OCI-LY3 (cell line): ENCODE measurements at regions not wholly inside any gene's neighbourhood (a gene's known extent, or its start where the extent isn't known, plus 50 kb on each side); places are given as distances from the start of the nearest gene placed in this dataset.

ENCODE experiments used
- EZH2phosphoT487 ChIP-seq: fragments of 200-600 bp; shearing (Covaris generic); IDR thresholded peaks from 2 replicates; pipeline ENCODE4 v1.6.1; 2018; ENCODE audit warnings: antibody characterized with exemption, mixed run types, low read depth
- TF ChIP-seq, protein P1 (sequence below): fragments of 200-600, 300-600 bp; sonication (generic); IDR thresholded peaks from 2 replicates; pipeline ENCODE4 v1.5.1; 2014; ENCODE audit warnings: antibody characterized with exemption, low read length, low read depth

DNA sequence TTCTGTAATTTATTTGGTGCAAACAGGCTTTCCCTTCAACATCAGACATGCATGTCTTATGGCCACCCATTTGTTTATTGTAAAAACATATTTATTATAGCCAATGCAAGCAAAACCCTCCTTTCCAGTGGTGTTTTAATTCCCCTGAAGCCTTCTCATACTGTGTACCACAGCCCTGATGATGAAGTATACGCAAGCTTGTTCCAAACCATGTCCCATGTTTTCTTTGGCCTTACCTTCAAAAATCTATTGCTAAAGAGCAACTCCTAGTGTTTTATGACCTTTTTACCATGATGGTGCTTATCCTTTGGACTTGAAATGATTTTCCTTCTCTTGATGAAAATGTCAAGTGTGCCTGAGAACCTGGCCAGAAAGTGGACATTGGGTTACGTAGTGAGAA, 85.9 kb upstream of the CCDC91 start:
- TF ChIP-seq, protein P1, sequence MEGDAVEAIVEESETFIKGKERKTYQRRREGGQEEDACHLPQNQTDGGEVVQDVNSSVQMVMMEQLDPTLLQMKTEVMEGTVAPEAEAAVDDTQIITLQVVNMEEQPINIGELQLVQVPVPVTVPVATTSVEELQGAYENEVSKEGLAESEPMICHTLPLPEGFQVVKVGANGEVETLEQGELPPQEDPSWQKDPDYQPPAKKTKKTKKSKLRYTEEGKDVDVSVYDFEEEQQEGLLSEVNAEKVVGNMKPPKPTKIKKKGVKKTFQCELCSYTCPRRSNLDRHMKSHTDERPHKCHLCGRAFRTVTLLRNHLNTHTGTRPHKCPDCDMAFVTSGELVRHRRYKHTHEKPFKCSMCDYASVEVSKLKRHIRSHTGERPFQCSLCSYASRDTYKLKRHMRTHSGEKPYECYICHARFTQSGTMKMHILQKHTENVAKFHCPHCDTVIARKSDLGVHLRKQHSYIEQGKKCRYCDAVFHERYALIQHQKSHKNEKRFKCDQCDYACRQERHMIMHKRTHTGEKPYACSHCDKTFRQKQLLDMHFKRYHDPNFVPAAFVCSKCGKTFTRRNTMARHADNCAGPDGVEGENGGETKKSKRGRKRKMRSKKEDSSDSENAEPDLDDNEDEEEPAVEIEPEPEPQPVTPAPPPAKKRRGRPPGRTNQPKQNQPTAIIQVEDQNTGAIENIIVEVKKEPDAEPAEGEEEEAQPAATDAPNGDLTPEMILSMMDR = no peak
- TF ChIP-seq EZH2phosphoT487 = no peak
